Caki2 (cell line): ENCODE measurements at regions not wholly inside any gene's neighbourhood (a gene's known extent, or its start where the extent isn't known, plus 50 kb on each side); places are given as distances from the start of the nearest gene placed in this dataset.

Experiments used
- DNase-seq: peaks from one replicate; pipeline ENCODE4 v3.0.0-alpha.2; 2015; ENCODE audit warnings: low read depth
- in situ Hi-C: cut with HindIII; loops from 2 replicates; pipeline ENCODE4 v1.10.0; 2016; ENCODE audit warnings: low sequenced_read_pairs, low pct_unique_long_range_greater_than_20kb, mixed read lengths

GRCh38 chr5:155104441-155104840, 90.9 kb downstream of the KIF4B start:
- in situ Hi-C loops: no loop called here
- no peak for DNase-seq

- no peak for DNase-seq
- in situ Hi-C loops: no loop called here
Observed at GRCh38 chr5:155106221-155106620, 92.7 kb downstream of the KIF4B start.

- no peak for DNase-seq
- in situ Hi-C loops: no loop called here
Observed at GRCh38 chr5:155113888-155114287, 100.3 kb downstream of the KIF4B start.

GRCh38 chr5:155114655-155115054, 101.1 kb downstream of the KIF4B start:
- in situ Hi-C loops: no loop called here
- no peak for DNase-seq

GRCh38 chr5:155116456-155117251, 103.1 kb downstream of the KIF4B start:
- no peak for DNase-seq
- in situ Hi-C loops: no loop called here

GRCh38 chr5:155125551-155126095, 112.1 kb downstream of the KIF4B start:
- in situ Hi-C loops: no loop called here
- DNase-seq: no peak

GRCh38 chr5:155126573-155126972, 113.0 kb downstream of the KIF4B start:
- in situ Hi-C loops: no loop called here
- DNase-seq: no peak

GRCh38 chr5:155127552-155127951, 114.0 kb downstream of the KIF4B start:
- no peak for DNase-seq

GRCh38 chr5:155128786-155129512, 115.4 kb downstream of the KIF4B start:
- no peak for DNase-seq
- in situ Hi-C loops: no loop called here

More at GRCh38 chr5:155127552-155127951, 114.0 kb downstream of the KIF4B start:
- in situ Hi-C loops: no loop called here

- DNase-seq: no peak
- in situ Hi-C loops: no loop called here
Observed at GRCh38 chr5:155129513-155129880, 115.9 kb downstream of the KIF4B start.

- no peak for DNase-seq
- in situ Hi-C loops: no loop called here
Observed at GRCh38 chr5:155134130-155134529, 120.6 kb downstream of the KIF4B start.

GRCh38 chr5:155136216-155136850, 122.8 kb downstream of the KIF4B start:
- in situ Hi-C loops: no loop called here
- DNase-seq: no peak

GRCh38 chr5:155137683-155138082, 124.1 kb downstream of the KIF4B start:
- in situ Hi-C loops: no loop called here

GRCh38 chr5:155140646-155141045, 127.1 kb downstream of the KIF4B start:
- DNase-seq: no peak
- in situ Hi-C loops: no loop called here

More at GRCh38 chr5:155137683-155138082, 124.1 kb downstream of the KIF4B start:
- no peak for DNase-seq

- in situ Hi-C loops: no loop called here
- DNase-seq: no peak
Observed at GRCh38 chr5:155144956-155145355, 131.4 kb downstream of the KIF4B start.

- DNase-seq: no peak
- in situ Hi-C loops: no loop called here
Observed at GRCh38 chr5:155147222-155147621, 133.7 kb downstream of the KIF4B start.

GRCh38 chr5:155148694-155149093, 135.1 kb downstream of the KIF4B start:
- DNase-seq: no peak
- in situ Hi-C loops: no loop called here

GRCh38 chr5:155150012-155150411, 136.5 kb downstream of the KIF4B start:
- in situ Hi-C loops: no loop called here
- no peak for DNase-seq

- in situ Hi-C loops: no loop called here
Observed at GRCh38 chr5:155154973-155155372, 141.4 kb downstream of the KIF4B start.

More at GRCh38 chr5:155154973-155155372, 141.4 kb downstream of the KIF4B start:
- DNase-seq: no peak
